Osteocyte (in vitro differentiated cells): ENCODE measurements at regions not wholly inside any gene's neighbourhood (a gene's known extent, or its start where the extent isn't known, plus 50 kb on each side); places are given as distances from the start of the nearest gene placed in this dataset.

Experiments used
- DNase-seq: peaks from one replicate; pipeline ENCODE4 v3.0.0; 2021; ENCODE audit warnings: mixed read lengths; ENCODE audit not compliant: unreplicated experiment; ENCODE audit errors: extremely low spot score
- H3K27ac Mint-ChIP-seq: one replicate; pipeline ENCODE4 v1.8.0; 2021; ENCODE audit warnings: mild to moderate bottlenecking, mixed read lengths; ENCODE audit not compliant: unreplicated experiment
- H3K27me3 Mint-ChIP-seq: one replicate; pipeline ENCODE4 v1.8.0; 2021; ENCODE audit warnings: mixed read lengths; ENCODE audit not compliant: unreplicated experiment
- H3K36me3 Mint-ChIP-seq: one replicate; pipeline ENCODE4 v1.8.0; 2021; ENCODE audit warnings: mixed read lengths; ENCODE audit not compliant: unreplicated experiment
- H3K4me1 Mint-ChIP-seq: one replicate; pipeline ENCODE4 v1.8.0; 2021; ENCODE audit warnings: mixed read lengths; ENCODE audit not compliant: unreplicated experiment
- H3K4me3 Mint-ChIP-seq: one replicate; pipeline ENCODE4 v1.8.0; 2021; ENCODE audit warnings: mild to moderate bottlenecking, moderate library complexity, mixed read lengths; ENCODE audit not compliant: unreplicated experiment
- H3K9me3 Mint-ChIP-seq: one replicate; pipeline ENCODE4 v1.8.0; 2021; ENCODE audit warnings: mixed read lengths; ENCODE audit not compliant: unreplicated experiment
- CTCF ChIP-seq: fragments of 200-600 bp; sonication (generic); IDR thresholded peaks from 2 replicates; pipeline ENCODE4 v1.5.0; 2021; ENCODE audit warnings: antibody characterized with exemption, mild to moderate bottlenecking, moderate library complexity

GRCh38 chr13:112202966-112203365 lies 136.0 kb downstream of the SOX1 start:
- no peak overlapping the region for H3K27ac Mint-ChIP-seq
- DNase-seq = no peak
- H3K4me1 Mint-ChIP-seq = no peaks in the 10 kb centered on the region
- H3K36me3 Mint-ChIP-seq = no peaks in the 10 kb centered on the region
- H3K27me3 Mint-ChIP-seq = peaks cover 26% of the 10 kb centered on the region
- TF ChIP-seq CTCF = no peak
- H3K9me3 Mint-ChIP-seq = no peaks in the 10 kb centered on the region
- no peak overlapping the region for H3K4me3 Mint-ChIP-seq

- no peaks in the 10 kb centered on the region for H3K9me3 Mint-ChIP-seq
- H3K4me3 Mint-ChIP-seq = no peak overlapping the region
- H3K4me1 Mint-ChIP-seq = no peaks in the 10 kb centered on the region
- H3K27me3 Mint-ChIP-seq = peaks cover 26% of the 10 kb centered on the region
- H3K36me3 Mint-ChIP-seq = no peaks in the 10 kb centered on the region
- no peak overlapping the region for H3K27ac Mint-ChIP-seq
- TF ChIP-seq CTCF = no peak
- DNase-seq = no peak
These were observed 136.7 kb downstream of the SOX1 start for GRCh38 chr13:112203614-112204013.

DNA sequence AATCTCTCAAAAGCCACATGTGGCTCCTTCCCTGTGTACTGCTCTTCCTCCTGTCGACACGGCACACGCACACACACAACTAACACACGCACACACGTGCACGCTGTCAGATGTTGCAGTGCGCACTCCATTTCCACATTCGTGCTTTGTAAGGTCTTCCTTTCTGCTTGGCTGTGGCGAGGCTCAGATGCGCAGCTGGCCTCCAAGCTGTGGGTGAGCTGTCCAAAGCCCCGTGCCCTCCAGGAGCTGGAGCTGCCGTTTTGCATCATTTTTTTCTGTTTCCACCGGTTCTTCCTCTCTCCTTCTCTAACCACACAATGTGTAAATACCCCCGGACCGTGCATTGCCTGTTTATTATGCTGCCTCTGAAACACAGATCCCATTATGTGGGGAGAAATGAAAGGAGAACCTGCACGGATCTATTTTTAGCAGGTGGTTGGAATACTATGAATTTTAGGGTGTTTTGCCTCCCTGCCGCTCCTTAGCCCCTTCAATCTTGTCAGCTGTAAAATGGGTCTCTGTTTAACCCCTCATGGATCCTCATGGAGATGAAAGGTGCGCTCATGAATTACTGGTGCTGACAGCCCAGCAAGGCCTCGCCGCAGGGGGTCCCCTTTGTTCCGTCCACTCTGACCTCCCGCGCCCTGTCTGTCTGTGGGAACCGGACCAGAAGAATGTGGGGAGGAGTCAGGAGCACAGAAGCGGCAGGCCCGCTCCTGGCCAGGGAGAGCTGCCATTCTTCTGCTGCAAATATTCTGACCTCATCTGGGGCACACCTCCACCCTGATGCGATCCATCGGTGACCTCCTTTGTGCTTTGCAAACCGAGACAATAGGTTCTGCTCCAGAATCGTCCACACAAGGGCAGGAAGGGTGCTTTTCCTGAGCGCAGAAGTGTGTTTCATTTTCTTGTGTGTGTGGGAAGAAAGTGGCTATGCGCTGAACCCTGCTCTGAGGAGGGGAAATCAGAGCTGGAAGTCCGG lies 137.7 kb downstream of the SOX1 start:
- H3K36me3 Mint-ChIP-seq = no peaks in the 10 kb centered on the region
- H3K27me3 Mint-ChIP-seq = peaks cover 26% of the 10 kb centered on the region
- H3K9me3 Mint-ChIP-seq = no peaks in the 10 kb centered on the region
- TF ChIP-seq CTCF = no peak
- no peak overlapping the region for H3K4me3 Mint-ChIP-seq
- no peak for DNase-seq
- H3K4me1 Mint-ChIP-seq = no peaks in the 10 kb centered on the region
- H3K27ac Mint-ChIP-seq = no peak overlapping the region

DNA sequence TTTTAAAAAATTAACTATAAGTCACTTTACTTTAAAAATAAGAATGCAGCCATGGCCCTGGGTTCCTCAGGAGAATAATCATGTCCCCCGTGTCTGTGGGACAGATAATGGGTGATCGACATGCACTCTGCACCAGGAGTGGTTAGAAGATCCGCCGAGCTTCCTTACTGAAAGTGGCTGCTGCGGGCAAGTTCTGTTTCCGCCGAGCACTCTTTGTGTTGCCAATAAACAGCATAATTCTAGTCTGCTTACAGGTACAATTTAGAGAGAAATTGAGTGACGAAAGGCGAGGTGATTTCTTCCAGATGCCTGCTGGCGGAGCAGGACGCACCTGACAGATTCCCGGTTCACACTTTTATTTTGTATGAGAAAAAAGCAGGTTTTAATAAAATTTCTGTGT lies 139.0 kb downstream of the SOX1 start:
- TF ChIP-seq CTCF = no peak
- Mint-ChIP-seq H3K9me3 (no peaks in the 10 kb centered on the region), H3K36me3 (no peaks in the 10 kb centered on the region), H3K27ac (no peak overlapping the region), H3K27me3 (peaks cover 26% of the 10 kb centered on the region), H3K4me3 (no peak overlapping the region), H3K4me1 (no peaks in the 10 kb centered on the region)
- no peak for DNase-seq

- Mint-ChIP-seq H3K27ac (no peak overlapping the region), H3K9me3 (no peaks in the 10 kb centered on the region), H3K4me1 (no peaks in the 10 kb centered on the region), H3K27me3 (peaks cover 26% of the 10 kb centered on the region), H3K4me3 (no peak overlapping the region), H3K36me3 (no peaks in the 10 kb centered on the region)
- DNase-seq = no peak
- TF ChIP-seq CTCF = no peak
These were observed 140.2 kb downstream of the SOX1 start for GRCh38 chr13:112207129-112207528.
